GM12873 (cell line): ENCODE measurements at regions not wholly inside any gene's neighbourhood (a gene's known extent, or its start where the extent isn't known, plus 50 kb on each side); places are given as distances from the start of the nearest gene placed in this dataset.
A peak's percentile ranks its signal among the peaks of the same experiment; 100 is the strongest.

Experiments used
- CTCF ChIP-seq: IDR thresholded peaks from 2 replicates; pipeline ENCODE4 v1.5.1; 2012; ENCODE audit warnings: low read depth, mild to moderate bottlenecking, moderate library complexity, low read length, control low read depth; ENCODE audit not compliant: insufficient read depth; ENCODE audit errors: missing control alignments

DNA sequence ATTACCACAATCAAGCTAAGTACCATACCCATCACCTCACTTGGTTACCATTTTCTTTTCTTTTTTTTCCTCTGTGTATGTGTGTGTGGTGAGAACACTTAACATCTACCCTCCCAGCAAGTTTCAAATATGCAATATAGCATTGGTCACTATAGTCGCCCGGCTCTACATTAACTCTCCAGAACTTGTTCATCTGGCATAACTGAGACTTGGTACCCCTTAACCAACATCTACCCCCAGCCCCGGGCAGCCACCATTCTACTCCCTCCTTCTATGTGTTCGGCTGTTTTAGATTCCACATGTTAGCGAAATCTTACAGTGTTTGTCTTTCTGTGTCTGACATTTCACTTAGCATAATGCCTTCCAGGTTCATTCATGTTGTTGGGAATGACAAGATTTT lies 89.0 kb upstream of the TOP1 start:
- no peak for TF ChIP-seq CTCF

GRCh38 chr20:40941133-40941610 lies 87.5 kb upstream of the TOP1 start:
- no peak for TF ChIP-seq CTCF

DNA sequence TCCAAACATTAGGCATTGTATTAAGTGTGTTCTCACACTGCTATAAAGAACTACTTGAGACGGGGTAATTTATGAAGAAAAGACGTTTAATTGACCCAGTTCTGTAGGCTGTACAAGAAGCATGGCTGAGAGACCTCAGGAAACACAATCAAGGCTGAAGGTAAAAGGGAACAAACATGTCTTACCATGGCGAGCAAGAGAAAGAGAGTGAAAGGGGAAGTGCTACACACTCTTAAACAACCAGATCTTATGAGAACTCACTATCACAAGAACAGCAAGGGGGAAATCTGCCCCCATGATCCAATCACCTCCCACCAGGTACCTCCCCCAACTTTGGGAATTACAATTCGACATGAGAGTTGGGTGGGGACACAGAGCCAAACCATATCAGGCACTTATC lies 86.6 kb upstream of the TOP1 start:
- no peak for TF ChIP-seq CTCF

DNA sequence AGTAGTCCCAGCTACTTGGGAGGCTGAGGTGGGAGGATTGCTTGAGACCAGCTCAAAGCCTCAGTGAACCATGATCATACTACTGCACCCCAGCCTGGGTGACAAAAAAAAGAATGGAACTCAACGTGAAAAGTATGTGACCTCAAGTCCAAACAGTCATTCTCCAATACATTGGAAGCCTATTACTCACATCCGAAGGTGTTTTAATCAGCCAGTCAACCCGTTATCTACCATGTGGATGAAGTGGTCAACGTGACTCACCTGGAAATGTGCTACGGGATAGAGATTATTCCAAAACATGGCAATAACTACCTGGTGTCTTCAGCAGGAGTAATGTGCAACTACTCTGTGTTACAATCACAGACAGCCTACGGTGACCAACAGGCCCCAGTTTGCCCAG lies 85.8 kb upstream of the TOP1 start:
- TF ChIP-seq CTCF = no peak

- TF ChIP-seq CTCF = no peak
These were observed 85.0 kb upstream of the TOP1 start for GRCh38 chr20:40943591-40943990.

- TF ChIP-seq CTCF = no peak
These were observed 83.4 kb upstream of the TOP1 start for GRCh38 chr20:40945189-40945588.

GRCh38 chr20:40945754-40946450 lies 82.7 kb upstream of the TOP1 start:
- TF ChIP-seq CTCF = peak; percentile 70

- TF ChIP-seq CTCF = no peak
These were observed 82.2 kb upstream of the TOP1 start for GRCh38 chr20:40946451-40946850.
